ENCODE measurements at regions not wholly inside any gene's neighbourhood (a gene's known extent, or its start where the extent isn't known, plus 50 kb on each side); places are given as distances from the start of the nearest gene placed in this dataset.

DNA sequence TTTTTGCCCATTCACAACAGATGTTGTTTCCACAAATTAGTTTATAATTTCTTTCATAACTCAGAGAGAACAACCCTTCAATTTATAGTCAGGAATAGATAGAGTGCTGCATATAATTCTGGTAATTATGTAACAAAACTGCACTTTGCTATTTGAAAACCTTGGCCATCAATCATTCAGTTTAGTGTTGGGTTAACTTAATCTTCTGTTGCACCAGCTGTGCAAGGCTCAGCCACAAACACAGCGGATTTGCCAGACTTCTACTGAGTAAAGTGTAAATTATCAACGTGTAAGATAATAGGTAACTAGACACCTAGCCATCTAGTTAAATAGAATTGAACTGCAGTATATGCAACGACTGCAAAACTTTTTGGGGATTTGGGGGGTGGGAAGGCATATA lies 1064.3 kb upstream of the EPHA6 start:
- H3K27me3 ChIP-seq (ENCODE audit: low read depth, low read length) = no peaks in the 10 kb centered on the region
- H3K4me2 ChIP-seq (ENCODE audit: low read length) = no peak overlapping the region
- no peaks in the 10 kb centered on the region for H3K36me3 ChIP-seq (replicated peaks; ENCODE audit: low read depth, low read length)
- no peak for TF ChIP-seq EZH2phosphoT487 (IDR thresholded peaks at IDR 0.05; ENCODE audit: low read depth)
- TF ChIP-seq CTCF (IDR thresholded peaks at IDR 0.05; ENCODE audit: low read depth, low read length) = no peak
- H3K27ac ChIP-seq (ENCODE audit: low read length) = no peak overlapping the region
- H3K9me3 ChIP-seq (ENCODE audit: insufficient read depth, low read length) = no peaks in the 10 kb centered on the region
- H3K4me3 ChIP-seq (ENCODE audit: low read length) = no peak overlapping the region
- no peak overlapping the region for H3K9ac ChIP-seq (ENCODE audit: low read length)
- H3K79me2 ChIP-seq (ENCODE audit: low read length) = no peaks in the 10 kb centered on the region
- H2AFZ ChIP-seq (ENCODE audit: low read depth, low read length) = no peak overlapping the region
- H3K4me1 ChIP-seq (ENCODE audit: low read length) = no peaks in the 10 kb centered on the region
- H4K20me1 ChIP-seq (ENCODE audit: insufficient read depth, low read length) = no peaks in the 10 kb centered on the region

- Histone ChIP-seq H3K4me3 (ENCODE audit: low read length) (no peak overlapping the region), H3K9me3 (ENCODE audit: insufficient read depth, low read length) (no peaks in the 10 kb centered on the region), H3K4me2 (ENCODE audit: low read length) (no peak overlapping the region), H3K4me1 (ENCODE audit: low read length) (no peaks in the 10 kb centered on the region), H3K27me3 (ENCODE audit: low read depth, low read length) (no peaks in the 10 kb centered on the region), H2AFZ (ENCODE audit: low read depth, low read length) (no peak overlapping the region), H3K36me3 (replicated peaks; ENCODE audit: low read depth, low read length) (no peaks in the 10 kb centered on the region), H3K9ac (ENCODE audit: low read length) (no peak overlapping the region), H3K79me2 (ENCODE audit: low read length) (no peaks in the 10 kb centered on the region), H3K27ac (ENCODE audit: low read length) (no peak overlapping the region), H4K20me1 (ENCODE audit: insufficient read depth, low read length) (no peaks in the 10 kb centered on the region)
- TF ChIP-seq EZH2phosphoT487 (IDR thresholded peaks at IDR 0.05; ENCODE audit: low read depth) = no peak
- no peak; the same call in none of the 2 replicates for TF ChIP-seq CTCF (IDR thresholded peaks at IDR 0.05; ENCODE audit: low read depth, low read length)
Measured at GRCh38 chr3:95751509-95751908, 1062.9 kb upstream of the EPHA6 start.

GRCh38 chr3:95752199-95752598 lies 1062.2 kb upstream of the EPHA6 start:
- H2AFZ ChIP-seq (ENCODE audit: low read depth, low read length) = no peak overlapping the region
- H3K27me3 ChIP-seq (ENCODE audit: low read depth, low read length) = no peaks in the 10 kb centered on the region
- H3K79me2 ChIP-seq (ENCODE audit: low read length) = no peaks in the 10 kb centered on the region
- H4K20me1 ChIP-seq (ENCODE audit: insufficient read depth, low read length) = no peaks in the 10 kb centered on the region
- H3K36me3 ChIP-seq (replicated peaks; ENCODE audit: low read depth, low read length) = no peaks in the 10 kb centered on the region
- no peak overlapping the region for H3K4me3 ChIP-seq (ENCODE audit: low read length)
- TF ChIP-seq CTCF (IDR thresholded peaks at IDR 0.05; ENCODE audit: low read depth, low read length) = peak; percentile 45
- TF ChIP-seq EZH2phosphoT487 (IDR thresholded peaks at IDR 0.05; ENCODE audit: low read depth) = no peak
- no peak overlapping the region for H3K9ac ChIP-seq (ENCODE audit: low read length)
- no peak overlapping the region for H3K4me2 ChIP-seq (ENCODE audit: low read length)
- no peaks in the 10 kb centered on the region for H3K4me1 ChIP-seq (ENCODE audit: low read length)
- no peak overlapping the region for H3K27ac ChIP-seq (ENCODE audit: low read length)
- H3K9me3 ChIP-seq (ENCODE audit: insufficient read depth, low read length) = no peaks in the 10 kb centered on the region

- no peak for TF ChIP-seq CTCF (IDR thresholded peaks at IDR 0.05; ENCODE audit: low read depth, low read length)
- no peak for TF ChIP-seq EZH2phosphoT487 (IDR thresholded peaks at IDR 0.05; ENCODE audit: low read depth)
- Histone ChIP-seq H3K4me2 (ENCODE audit: low read length) (no peak overlapping the region), H3K9me3 (ENCODE audit: insufficient read depth, low read length) (no peaks in the 10 kb centered on the region), H3K36me3 (replicated peaks; ENCODE audit: low read depth, low read length) (no peaks in the 10 kb centered on the region), H3K27me3 (ENCODE audit: low read depth, low read length) (no peaks in the 10 kb centered on the region), H3K27ac (ENCODE audit: low read length) (no peak overlapping the region), H2AFZ (ENCODE audit: low read depth, low read length) (no peak overlapping the region), H4K20me1 (ENCODE audit: insufficient read depth, low read length) (no peaks in the 10 kb centered on the region), H3K79me2 (ENCODE audit: low read length) (no peaks in the 10 kb centered on the region), H3K4me1 (ENCODE audit: low read length) (no peaks in the 10 kb centered on the region), H3K9ac (ENCODE audit: low read length) (no peak overlapping the region), H3K4me3 (ENCODE audit: low read length) (no peak overlapping the region)
Measured at GRCh38 chr3:95758707-95759106, 1055.7 kb upstream of the EPHA6 start.
